Esophagus muscularis mucosa (tissue), 3 donors: ENCODE measurements at regions not wholly inside any gene's neighbourhood (a gene's known extent, or its start where the extent isn't known, plus 50 kb on each side); places are given as distances from the start of the nearest gene placed in this dataset.

Experiments used
- CTCF ChIP-seq, 3 experiments: fragments of 200-600 bp in 2 of 3; fragments of 450-650 bp in 1 of 3; sonication (generic) in 2 of 3; IDR thresholded peaks; one replicate each; pipeline ENCODE4 v1.5.1; 2017 to 2019; ENCODE audit warnings: antibody characterized with exemption in 3 of 3, mild to moderate bottlenecking in 2 of 3, moderate library complexity in 1 of 3
- EP300 ChIP-seq: sonication (generic); formaldehyde crosslinking; IDR thresholded peaks from one replicate; pipeline ENCODE4 v1.6.1; 2017; ENCODE audit warnings: antibody characterized with exemption

- no peak for TF ChIP-seq CTCF (IDR thresholded peaks at IDR 0.05)
- TF ChIP-seq EP300: no peak
These were observed 298.8 kb downstream of the TENT4A start for GRCh38 chr5:7012057-7012456.
